Central memory CD8-positive, alpha-beta T cell (primary cell): ENCODE measurements at regions not wholly inside any gene's neighbourhood (a gene's known extent, or its start where the extent isn't known, plus 50 kb on each side); places are given as distances from the start of the nearest gene placed in this dataset.

Experiments
- ATAC-seq: fragments of 150-1000 bp; cut with Tn5 transposase; replicated peaks from 2 replicates; pipeline ENCODE4 v1.10.0; 2022; ENCODE audit warnings: mild to moderate bottlenecking, moderate FRiP score, moderate number of reproducible peaks; ENCODE audit not compliant: poor library complexity, severe bottlenecking; ENCODE audit errors: extremely low read depth
- DNase-seq, 2 donors: peaks; one replicate each; pipeline ENCODE4 v3.0.0; 2021; ENCODE audit warnings: low spot score in 2 of 2
- H3K27ac Mint-ChIP-seq: one replicate; pipeline ENCODE4 v1.8.0; 2022; ENCODE audit warnings: low read depth, mild to moderate bottlenecking, moderate library complexity, mixed read lengths
- H3K27me3 Mint-ChIP-seq: one replicate; pipeline ENCODE4 v1.8.0; 2022; ENCODE audit warnings: mixed read lengths
- H3K36me3 Mint-ChIP-seq: one replicate; pipeline ENCODE4 v1.8.0; 2022; ENCODE audit warnings: mild to moderate bottlenecking, moderate library complexity, mixed read lengths; ENCODE audit not compliant: insufficient read depth
- H3K4me1 Mint-ChIP-seq: one replicate; pipeline ENCODE4 v1.8.0; 2022; ENCODE audit warnings: mixed read lengths
- H3K4me3 Mint-ChIP-seq: one replicate; pipeline ENCODE4 v1.8.0; 2022; ENCODE audit warnings: mild to moderate bottlenecking, moderate library complexity, mixed read lengths
- H3K9me3 Mint-ChIP-seq: one replicate; pipeline ENCODE4 v1.8.0; 2022; ENCODE audit warnings: mixed read lengths

- H3K27ac Mint-ChIP-seq, result no peak overlapping the region
- H3K4me3 Mint-ChIP-seq, result no peak overlapping the region
- H3K9me3 Mint-ChIP-seq, result no peaks in the 10 kb centered on the region
- DNase-seq, result no peak
- no peak for ATAC-seq
- peaks cover 1% of the 10 kb centered on the region for H3K36me3 Mint-ChIP-seq
- H3K27me3 Mint-ChIP-seq, result peaks cover 23% of the 10 kb centered on the region
- no peaks in the 10 kb centered on the region for H3K4me1 Mint-ChIP-seq
Measured at GRCh38 chr1:221888801-221889200, 146.9 kb upstream of the DUSP10 start.

- Mint-ChIP-seq H3K36me3 (peaks cover 1% of the 10 kb centered on the region), H3K9me3 (no peaks in the 10 kb centered on the region), H3K27ac (no peak overlapping the region), H3K4me3 (no peak overlapping the region), H3K27me3 (peaks cover 23% of the 10 kb centered on the region), H3K4me1 (no peaks in the 10 kb centered on the region)
- no peak for DNase-seq
- ATAC-seq, result no peak
Measured at GRCh38 chr1:221888218-221888617, 146.3 kb upstream of the DUSP10 start.

- Mint-ChIP-seq H3K9me3 (no peaks in the 10 kb centered on the region), H3K4me3 (no peak overlapping the region), H3K36me3 (peaks cover 1% of the 10 kb centered on the region), H3K27ac (no peak overlapping the region), H3K4me1 (no peaks in the 10 kb centered on the region), H3K27me3 (peaks cover 23% of the 10 kb centered on the region)
- DNase-seq (no peak), ATAC-seq (no peak)
Measured at GRCh38 chr1:221887758-221888157, 145.9 kb upstream of the DUSP10 start.

GRCh38 chr1:221887415-221887746, 145.5 kb upstream of the DUSP10 start:
- H3K36me3 Mint-ChIP-seq, result peaks cover 1% of the 10 kb centered on the region
- no peak overlapping the region for H3K27ac Mint-ChIP-seq
- H3K4me3 Mint-ChIP-seq, result no peak overlapping the region
- ATAC-seq (no peak), DNase-seq (no peak)
- H3K27me3 Mint-ChIP-seq, result peaks cover 23% of the 10 kb centered on the region
- no peaks in the 10 kb centered on the region for H3K4me1 Mint-ChIP-seq
- H3K9me3 Mint-ChIP-seq, result no peaks in the 10 kb centered on the region

- Mint-ChIP-seq H3K4me1 (no peaks in the 10 kb centered on the region), H3K9me3 (no peaks in the 10 kb centered on the region), H3K27ac (no peak overlapping the region), H3K4me3 (no peak overlapping the region), H3K36me3 (peaks cover 1% of the 10 kb centered on the region), H3K27me3 (peaks cover 23% of the 10 kb centered on the region)
- ATAC-seq (no peak), DNase-seq (no peak)
Measured at GRCh38 chr1:221886743-221887414, 145.0 kb upstream of the DUSP10 start.

- no peak for DNase-seq
- no peaks in the 10 kb centered on the region for H3K4me1 Mint-ChIP-seq
- H3K9me3 Mint-ChIP-seq, result no peaks in the 10 kb centered on the region
- no peak for ATAC-seq
- no peak overlapping the region for H3K4me3 Mint-ChIP-seq
- no peak overlapping the region for H3K27ac Mint-ChIP-seq
- H3K27me3 Mint-ChIP-seq, result peaks cover 23% of the 10 kb centered on the region
- H3K36me3 Mint-ChIP-seq, result peaks cover 1% of the 10 kb centered on the region
Measured at GRCh38 chr1:221886311-221886710, 144.4 kb upstream of the DUSP10 start.

- ATAC-seq, result no peak
- Mint-ChIP-seq H3K27ac (no peak overlapping the region), H3K4me1 (no peaks in the 10 kb centered on the region), H3K9me3 (no peaks in the 10 kb centered on the region), H3K4me3 (no peak overlapping the region), H3K36me3 (peaks cover 1% of the 10 kb centered on the region), H3K27me3 (peaks cover 23% of the 10 kb centered on the region)
- no peak for DNase-seq
Measured at GRCh38 chr1:221884821-221885220, 142.9 kb upstream of the DUSP10 start.

GRCh38 chr1:221881805-221882581, 140.1 kb upstream of the DUSP10 start:
- Mint-ChIP-seq H3K27me3 (peaks cover 9% of the 10 kb centered on the region), H3K4me3 (no peak overlapping the region), H3K9me3 (no peaks in the 10 kb centered on the region), H3K4me1 (no peaks in the 10 kb centered on the region), H3K27ac (no peak overlapping the region), H3K36me3 (peaks cover 1% of the 10 kb centered on the region)
- ATAC-seq (no peak), DNase-seq (no peak)

GRCh38 chr1:221880182-221880581, 138.3 kb upstream of the DUSP10 start:
- no peak for DNase-seq
- H3K4me1 Mint-ChIP-seq, result no peaks in the 10 kb centered on the region
- H3K27me3 Mint-ChIP-seq, result no peaks in the 10 kb centered on the region
- no peak overlapping the region for H3K4me3 Mint-ChIP-seq
- H3K27ac Mint-ChIP-seq, result no peak overlapping the region
- H3K36me3 Mint-ChIP-seq, result peaks cover 1% of the 10 kb centered on the region
- ATAC-seq, result no peak
- no peaks in the 10 kb centered on the region for H3K9me3 Mint-ChIP-seq

- no peak for DNase-seq
Measured at GRCh38 chr1:221878134-221878533, 136.2 kb upstream of the DUSP10 start.

GRCh38 chr1:221877311-221877710, 135.4 kb upstream of the DUSP10 start:
- Mint-ChIP-seq H3K4me1 (no peaks in the 10 kb centered on the region), H3K9me3 (no peaks in the 10 kb centered on the region), H3K27me3 (no peaks in the 10 kb centered on the region), H3K36me3 (no peaks in the 10 kb centered on the region), H3K4me3 (no peak overlapping the region), H3K27ac (no peak overlapping the region)
- no peak for DNase-seq
- ATAC-seq, result no peak

More at GRCh38 chr1:221878134-221878533, 136.2 kb upstream of the DUSP10 start:
- H3K4me3 Mint-ChIP-seq, result no peak overlapping the region
- no peak overlapping the region for H3K27ac Mint-ChIP-seq
- H3K27me3 Mint-ChIP-seq, result no peaks in the 10 kb centered on the region
- no peaks in the 10 kb centered on the region for H3K36me3 Mint-ChIP-seq
- no peaks in the 10 kb centered on the region for H3K4me1 Mint-ChIP-seq
- no peak for ATAC-seq
- no peaks in the 10 kb centered on the region for H3K9me3 Mint-ChIP-seq

- DNase-seq, result no peak
- Mint-ChIP-seq H3K27me3 (no peaks in the 10 kb centered on the region), H3K4me3 (no peak overlapping the region), H3K27ac (no peak overlapping the region), H3K4me1 (no peaks in the 10 kb centered on the region), H3K36me3 (no peaks in the 10 kb centered on the region), H3K9me3 (no peaks in the 10 kb centered on the region)
- no peak for ATAC-seq
Measured at GRCh38 chr1:221875004-221875330, 133.1 kb upstream of the DUSP10 start.

- DNase-seq (no peak), ATAC-seq (no peak)
- Mint-ChIP-seq H3K9me3 (no peaks in the 10 kb centered on the region), H3K27me3 (no peaks in the 10 kb centered on the region), H3K4me1 (no peaks in the 10 kb centered on the region), H3K36me3 (no peaks in the 10 kb centered on the region), H3K27ac (no peak overlapping the region), H3K4me3 (no peak overlapping the region)
Measured at GRCh38 chr1:221874285-221875003, 132.6 kb upstream of the DUSP10 start.
